Thoracic aorta (tissue), 2 donors: ENCODE measurements at regions not wholly inside any gene's neighbourhood (a gene's known extent, or its start where the extent isn't known, plus 50 kb on each side); places are given as distances from the start of the nearest gene placed in this dataset.

Source experiments
- ATAC-seq: fragments of 150-250 bp; one replicate; pipeline ENCODE4 v1.8.0; 2017; ENCODE audit warnings: low read depth; ENCODE audit not compliant: insufficient number of reproducible peaks, low FRiP score
- DNase-seq: peaks from one replicate; pipeline ENCODE4 v3.0.0-alpha.2; 2020; ENCODE audit warnings: low spot score
- H3K27ac ChIP-seq, 2 donors: fragments of 200-600 bp; sonication (generic); 1 replicate in 1 of 2; 2 replicates in 1 of 2; pipeline ENCODE4 v1.5.1; 2016; ENCODE audit warnings: mild to moderate bottlenecking in 2 of 2, moderate library complexity in 2 of 2
- H3K27me3 ChIP-seq: fragments of 200-600 bp; sonication (generic); replicated peaks from 2 replicates; pipeline ENCODE4 v1.6.0; 2016; ENCODE audit warnings: mild to moderate bottlenecking; ENCODE audit not compliant: insufficient read depth
- H3K36me3 ChIP-seq: fragments of 200-600 bp; sonication (generic); one replicate; pipeline ENCODE4 v1.5.1; 2016
- H3K4me1 ChIP-seq, 2 donors: fragments of 200-600 bp; sonication (generic); 1 replicate in 1 of 2; 2 replicates in 1 of 2; pipeline versions ENCODE4 v1.5.1 to v1.6.0; 2016; ENCODE audit warnings: low read depth in 2 of 2, mild to moderate bottlenecking in 1 of 2; ENCODE audit not compliant: control insufficient read depth in 1 of 2
- H3K4me3 ChIP-seq: fragments of 200-600 bp; sonication (generic); 2 replicates; pipeline ENCODE4 v1.5.1; 2016; ENCODE audit warnings: mild to moderate bottlenecking
- H3K9me3 ChIP-seq: fragments of 200-600 bp; sonication (generic); 2 replicates; pipeline ENCODE4 v1.5.1; 2016
- TF ChIP-seq, protein P1 (sequence below): fragments of 200-600 bp; sonication (generic); IDR thresholded peaks from one replicate; pipeline ENCODE4 v1.5.1; 2019; ENCODE audit warnings: antibody characterized with exemption

- TF ChIP-seq, protein P1, sequence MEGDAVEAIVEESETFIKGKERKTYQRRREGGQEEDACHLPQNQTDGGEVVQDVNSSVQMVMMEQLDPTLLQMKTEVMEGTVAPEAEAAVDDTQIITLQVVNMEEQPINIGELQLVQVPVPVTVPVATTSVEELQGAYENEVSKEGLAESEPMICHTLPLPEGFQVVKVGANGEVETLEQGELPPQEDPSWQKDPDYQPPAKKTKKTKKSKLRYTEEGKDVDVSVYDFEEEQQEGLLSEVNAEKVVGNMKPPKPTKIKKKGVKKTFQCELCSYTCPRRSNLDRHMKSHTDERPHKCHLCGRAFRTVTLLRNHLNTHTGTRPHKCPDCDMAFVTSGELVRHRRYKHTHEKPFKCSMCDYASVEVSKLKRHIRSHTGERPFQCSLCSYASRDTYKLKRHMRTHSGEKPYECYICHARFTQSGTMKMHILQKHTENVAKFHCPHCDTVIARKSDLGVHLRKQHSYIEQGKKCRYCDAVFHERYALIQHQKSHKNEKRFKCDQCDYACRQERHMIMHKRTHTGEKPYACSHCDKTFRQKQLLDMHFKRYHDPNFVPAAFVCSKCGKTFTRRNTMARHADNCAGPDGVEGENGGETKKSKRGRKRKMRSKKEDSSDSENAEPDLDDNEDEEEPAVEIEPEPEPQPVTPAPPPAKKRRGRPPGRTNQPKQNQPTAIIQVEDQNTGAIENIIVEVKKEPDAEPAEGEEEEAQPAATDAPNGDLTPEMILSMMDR, result no peak
- DNase-seq, result no peak
- Histone ChIP-seq H3K36me3 (no peaks in the 10 kb centered on the region), H3K9me3 (no peaks in the 10 kb centered on the region), H3K27me3 (no peaks in the 10 kb centered on the region), H3K4me3 (no peak overlapping the region), H3K4me1 (no peaks in the 10 kb centered on the region), H3K27ac (no peak overlapping the region)
- no peak for ATAC-seq
These were observed 182.8 kb downstream of the UNC5CL start for GRCh38 chr6:40856271-40856670.

DNA sequence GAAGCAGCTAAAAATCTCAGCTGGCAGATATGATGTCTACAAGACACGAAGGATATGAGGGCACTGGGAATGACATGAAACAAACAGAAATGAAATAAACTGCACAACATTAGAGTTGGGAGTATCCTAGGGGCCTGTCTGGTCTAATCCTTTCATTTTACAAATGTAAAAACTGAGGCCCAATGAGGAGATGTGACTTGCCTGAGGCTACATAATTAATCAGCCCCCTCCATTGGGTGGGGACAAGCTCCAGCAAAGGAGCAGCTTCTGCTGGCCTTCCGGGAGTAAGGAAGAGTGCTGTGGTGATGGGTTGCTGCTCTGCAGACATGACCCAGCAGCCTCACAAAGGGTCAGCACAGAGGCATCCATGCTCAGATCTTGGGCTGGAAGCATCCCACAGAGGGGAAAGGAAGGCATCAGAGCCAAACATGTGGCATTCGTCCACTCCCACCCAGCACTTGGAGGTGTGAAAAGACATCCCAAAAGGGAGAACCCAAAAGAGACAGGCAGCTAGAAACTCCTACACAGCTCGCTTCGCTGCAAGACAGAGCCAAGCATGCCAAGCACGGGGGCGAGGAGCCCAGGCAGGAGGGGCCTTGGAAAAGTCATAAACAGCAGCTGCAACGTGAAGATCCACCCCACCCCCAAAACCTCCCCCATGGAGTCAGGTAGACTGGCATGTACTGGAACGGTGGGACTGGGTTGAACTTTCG is 183.7 kb downstream of the UNC5CL start:
- H3K4me1 ChIP-seq, result no peaks in the 10 kb centered on the region
- no peak for DNase-seq
- ATAC-seq, result no peak
- H3K4me3 ChIP-seq, result no peak overlapping the region
- no peaks in the 10 kb centered on the region for H3K9me3 ChIP-seq
- no peaks in the 10 kb centered on the region for H3K27me3 ChIP-seq
- no peaks in the 10 kb centered on the region for H3K36me3 ChIP-seq
- no peak overlapping the region for H3K27ac ChIP-seq
- TF ChIP-seq, protein P1, result no peak

- TF ChIP-seq, protein P1, result no peak
- DNase-seq, result no peak
- Histone ChIP-seq H3K4me3 (no peak overlapping the region), H3K27me3 (no peaks in the 10 kb centered on the region), H3K27ac (no peak overlapping the region), H3K4me1 (peaks cover 0 to 4% of the 10 kb centered on the region in 2 donors), H3K9me3 (no peaks in the 10 kb centered on the region), H3K36me3 (no peaks in the 10 kb centered on the region)
- ATAC-seq, result no peak
These were observed 184.4 kb downstream of the UNC5CL start for GRCh38 chr6:40854592-40854991.

DNA sequence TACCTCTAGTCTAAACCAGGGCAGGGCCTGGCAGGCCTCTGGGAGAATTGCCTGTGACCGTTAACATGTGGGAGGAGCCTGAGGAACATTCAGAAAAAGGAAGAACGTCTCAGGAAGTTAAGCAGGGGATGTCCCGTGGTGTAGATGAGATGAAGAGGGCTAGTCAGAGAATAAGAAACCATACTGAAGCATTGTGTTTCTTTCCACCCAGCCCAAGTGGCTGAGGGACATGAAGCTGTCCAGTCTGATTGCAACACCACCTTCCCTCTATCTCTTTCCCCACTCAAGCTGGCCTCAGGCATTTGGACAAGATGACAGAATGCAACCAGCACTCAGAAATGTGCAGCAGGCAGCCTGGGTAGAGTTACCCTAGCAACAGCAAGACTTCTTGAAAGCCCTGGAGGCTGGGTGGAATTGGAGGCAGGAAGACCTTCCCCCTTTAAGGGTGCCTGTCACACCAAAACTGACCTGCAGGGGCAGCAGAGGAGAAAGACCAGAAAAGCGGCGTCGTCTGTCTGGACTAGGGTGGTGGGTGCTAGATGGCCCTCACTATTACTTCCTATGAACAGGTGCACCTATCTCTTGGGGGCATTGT is 186.1 kb downstream of the UNC5CL start:
- ATAC-seq (no peak), DNase-seq (no peak)
- TF ChIP-seq, protein P1, result peak; percentile 15
- Histone ChIP-seq H3K36me3 (no peaks in the 10 kb centered on the region), H3K4me3 (no peak overlapping the region), H3K27me3 (no peaks in the 10 kb centered on the region), H3K27ac (no peak overlapping the region), H3K4me1 (peaks cover 0 to 13% of the 10 kb centered on the region in 2 donors), H3K9me3 (no peaks in the 10 kb centered on the region)

- TF ChIP-seq, protein P1, result no peak
- Histone ChIP-seq H3K27ac (no peak overlapping the region), H3K27me3 (no peaks in the 10 kb centered on the region), H3K36me3 (no peaks in the 10 kb centered on the region), H3K4me3 (no peak overlapping the region), H3K9me3 (no peaks in the 10 kb centered on the region), H3K4me1 (peaks cover 0 to 13% of the 10 kb centered on the region in 2 donors)
- DNase-seq, result no peak
- ATAC-seq, result no peak
These were observed 189.5 kb downstream of the UNC5CL start for GRCh38 chr6:40849546-40849945.
